ENCODE measurements at regions not wholly inside any gene's neighbourhood (a gene's known extent, or its start where the extent isn't known, plus 50 kb on each side); places are given as distances from the start of the nearest gene placed in this dataset.
A peak's percentile ranks its signal among the peaks of the same experiment; 100 is the strongest.

DNA sequence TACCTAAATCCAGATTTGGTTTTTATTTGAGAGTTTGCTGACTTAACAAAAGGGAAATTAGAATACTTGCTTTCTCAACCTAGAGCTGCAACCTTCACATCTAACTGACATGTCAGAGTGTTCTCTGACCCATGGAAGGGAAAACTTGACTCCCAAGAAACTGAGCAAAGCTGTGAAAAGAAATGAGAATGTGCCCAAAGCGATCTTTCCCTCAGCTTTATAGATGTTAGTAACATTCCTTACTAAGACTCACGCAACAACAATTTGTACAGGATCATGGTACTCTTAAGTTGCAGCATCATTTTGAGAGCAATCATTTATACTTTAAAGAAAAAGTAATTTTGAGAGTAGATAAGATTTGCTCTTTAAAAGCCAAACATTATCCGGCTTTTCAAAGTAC is 117.0 kb upstream of the FBXL7 start:
- ATAC-seq (no peak), DNase-seq (no peak)
- intact Hi-C loops (cut with DNase I), result no loop called here
- Histone ChIP-seq H3K9me3 (peaks cover 0 to 4% of the 10 kb centered on the region in 2 donors), H3K36me3 (no peaks in the 10 kb centered on the region), H3K4me1 (no peaks in the 10 kb centered on the region), H3K4me3 (no peak overlapping the region), H3K27ac (no peak overlapping the region), H3K27me3 (no peaks in the 10 kb centered on the region)
- TF ChIP-seq, protein P1, sequence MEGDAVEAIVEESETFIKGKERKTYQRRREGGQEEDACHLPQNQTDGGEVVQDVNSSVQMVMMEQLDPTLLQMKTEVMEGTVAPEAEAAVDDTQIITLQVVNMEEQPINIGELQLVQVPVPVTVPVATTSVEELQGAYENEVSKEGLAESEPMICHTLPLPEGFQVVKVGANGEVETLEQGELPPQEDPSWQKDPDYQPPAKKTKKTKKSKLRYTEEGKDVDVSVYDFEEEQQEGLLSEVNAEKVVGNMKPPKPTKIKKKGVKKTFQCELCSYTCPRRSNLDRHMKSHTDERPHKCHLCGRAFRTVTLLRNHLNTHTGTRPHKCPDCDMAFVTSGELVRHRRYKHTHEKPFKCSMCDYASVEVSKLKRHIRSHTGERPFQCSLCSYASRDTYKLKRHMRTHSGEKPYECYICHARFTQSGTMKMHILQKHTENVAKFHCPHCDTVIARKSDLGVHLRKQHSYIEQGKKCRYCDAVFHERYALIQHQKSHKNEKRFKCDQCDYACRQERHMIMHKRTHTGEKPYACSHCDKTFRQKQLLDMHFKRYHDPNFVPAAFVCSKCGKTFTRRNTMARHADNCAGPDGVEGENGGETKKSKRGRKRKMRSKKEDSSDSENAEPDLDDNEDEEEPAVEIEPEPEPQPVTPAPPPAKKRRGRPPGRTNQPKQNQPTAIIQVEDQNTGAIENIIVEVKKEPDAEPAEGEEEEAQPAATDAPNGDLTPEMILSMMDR (IDR thresholded peaks at IDR 0.05), result no peak

DNA sequence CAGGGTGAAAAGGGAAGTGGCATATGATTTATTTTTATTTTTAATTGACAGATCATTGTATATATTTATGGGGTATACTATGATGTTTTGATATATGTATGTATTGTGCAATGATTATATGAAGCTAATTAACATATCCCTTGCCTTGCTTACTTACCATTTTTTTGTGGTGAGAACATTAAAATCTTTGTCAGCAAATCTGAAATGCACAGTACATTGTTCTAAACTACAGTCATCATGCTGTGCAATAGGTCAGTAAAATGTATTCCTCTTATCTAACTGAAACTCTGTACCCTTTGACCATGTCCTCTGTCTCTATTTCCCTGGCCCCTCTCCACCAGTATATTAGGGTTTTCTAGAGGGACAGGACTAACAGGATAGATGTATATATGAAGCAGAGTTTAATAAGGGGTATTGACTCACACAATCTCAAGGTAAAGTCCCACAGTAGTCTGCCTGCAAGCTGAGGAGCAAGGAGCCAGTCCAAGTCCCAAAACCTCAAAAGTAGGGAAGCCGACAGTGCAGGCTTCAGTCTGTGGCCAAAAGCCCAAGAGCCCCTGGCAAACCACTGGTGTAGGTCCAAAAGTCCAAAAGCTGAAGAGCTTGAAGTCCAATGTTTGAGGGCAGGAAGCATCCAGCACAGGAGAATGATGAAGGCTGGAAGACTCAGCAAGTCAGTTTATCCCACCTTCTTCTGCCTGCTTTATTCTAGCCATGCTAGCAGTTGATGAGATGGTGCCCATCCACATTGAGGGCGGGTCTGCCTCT is 122.2 kb upstream of the FBXL7 start:
- DNase-seq (no peak), ATAC-seq (no peak)
- Histone ChIP-seq H3K27ac (no peak overlapping the region), H3K27me3 (no peaks in the 10 kb centered on the region), H3K4me3 (no peak overlapping the region), H3K9me3 (no peaks in the 10 kb centered on the region), H3K36me3 (no peaks in the 10 kb centered on the region), H3K4me1 (no peaks in the 10 kb centered on the region)
- TF ChIP-seq, protein P1 (IDR thresholded peaks at IDR 0.05), result no peak
- intact Hi-C loops (cut with DNase I), result no loop called here

DNA sequence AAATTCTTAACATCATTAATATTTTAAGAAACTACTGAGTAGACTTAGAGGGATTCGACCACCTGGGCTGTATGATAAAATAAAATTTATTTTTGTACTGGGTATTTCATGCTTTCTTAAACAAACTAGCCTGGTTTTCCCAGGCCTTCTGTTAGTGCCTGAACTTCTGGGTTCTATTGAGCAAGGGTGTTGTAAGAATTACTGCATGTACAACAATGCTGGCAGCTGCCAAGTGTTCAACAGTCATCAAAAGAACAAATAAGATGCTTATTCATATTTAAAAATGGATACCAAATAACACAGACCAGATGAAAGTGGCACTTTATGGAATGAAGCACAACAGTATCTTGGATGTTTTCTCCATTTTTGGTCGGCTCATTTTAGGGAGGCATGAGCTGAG is 123.2 kb upstream of the FBXL7 start:
- ATAC-seq (peak; percentile 32), DNase-seq (peak in 1 of 4 donors; percentile 26)
- intact Hi-C loops (cut with DNase I), result no loop called here
- Histone ChIP-seq H3K27me3 (no peaks in the 10 kb centered on the region), H3K4me1 (no peaks in the 10 kb centered on the region), H3K27ac (no peak overlapping the region), H3K4me3 (no peak overlapping the region), H3K36me3 (no peaks in the 10 kb centered on the region), H3K9me3 (no peaks in the 10 kb centered on the region)
- TF ChIP-seq, protein P1 (IDR thresholded peaks at IDR 0.05), result no peak

DNA sequence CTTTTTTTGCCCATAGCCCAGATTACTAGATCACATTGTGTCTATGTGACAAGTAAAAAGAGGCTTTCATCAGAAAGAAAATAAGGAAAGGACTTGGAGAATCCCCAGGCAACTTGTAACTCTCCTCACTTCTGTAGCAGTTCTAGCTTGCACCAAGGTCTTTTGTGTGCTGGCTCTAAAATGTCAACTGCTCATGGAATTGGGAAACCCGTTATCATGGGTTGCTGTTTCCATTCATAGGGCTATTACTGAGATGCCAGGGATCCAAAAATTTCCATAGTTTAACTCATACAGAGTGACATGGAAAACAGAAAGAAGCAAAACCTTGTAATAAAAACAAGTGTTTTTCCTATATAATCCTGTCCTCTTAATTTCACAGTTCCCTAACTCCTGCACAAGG is 123.9 kb upstream of the FBXL7 start:
- no peak for ATAC-seq
- no peak for DNase-seq
- Histone ChIP-seq H3K9me3 (no peaks in the 10 kb centered on the region), H3K27ac (no peak overlapping the region), H3K36me3 (no peaks in the 10 kb centered on the region), H3K27me3 (no peaks in the 10 kb centered on the region), H3K4me1 (no peaks in the 10 kb centered on the region), H3K4me3 (no peak overlapping the region)
- TF ChIP-seq, protein P1 (IDR thresholded peaks at IDR 0.05), result no peak
- intact Hi-C loops (cut with DNase I), result no loop called here

DNA sequence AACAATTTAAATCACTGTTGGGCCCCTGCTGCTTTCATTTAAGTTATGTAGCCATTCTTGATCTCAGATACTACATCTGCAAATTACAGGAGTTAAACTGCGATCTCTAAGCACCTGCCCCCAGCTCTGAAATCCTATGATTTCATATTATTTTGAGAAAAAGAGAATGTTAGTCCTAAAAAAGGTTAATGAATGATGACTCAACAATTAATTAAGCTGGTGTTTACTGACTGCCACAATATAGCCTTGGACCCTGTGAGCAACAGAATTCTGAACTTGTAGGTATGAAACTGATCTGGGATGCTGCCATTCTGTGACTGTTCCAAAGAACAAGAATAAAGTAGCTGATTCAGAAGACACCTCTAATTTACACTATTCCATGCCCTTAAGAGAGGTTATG is 124.4 kb upstream of the FBXL7 start:
- intact Hi-C loops (cut with DNase I), result no loop called here
- no peak for ATAC-seq
- Histone ChIP-seq H3K27ac (no peak overlapping the region), H3K27me3 (no peaks in the 10 kb centered on the region), H3K9me3 (no peaks in the 10 kb centered on the region), H3K4me1 (no peaks in the 10 kb centered on the region), H3K4me3 (no peak overlapping the region), H3K36me3 (no peaks in the 10 kb centered on the region)
- TF ChIP-seq, protein P1 (IDR thresholded peaks at IDR 0.05), result no peak
- no peak for DNase-seq

All from left lung (tissue), 4 donors.